ENCODE measurements at regions not wholly inside any gene's neighbourhood (a gene's known extent, or its start where the extent isn't known, plus 50 kb on each side); places are given as distances from the start of the nearest gene placed in this dataset.

DNA sequence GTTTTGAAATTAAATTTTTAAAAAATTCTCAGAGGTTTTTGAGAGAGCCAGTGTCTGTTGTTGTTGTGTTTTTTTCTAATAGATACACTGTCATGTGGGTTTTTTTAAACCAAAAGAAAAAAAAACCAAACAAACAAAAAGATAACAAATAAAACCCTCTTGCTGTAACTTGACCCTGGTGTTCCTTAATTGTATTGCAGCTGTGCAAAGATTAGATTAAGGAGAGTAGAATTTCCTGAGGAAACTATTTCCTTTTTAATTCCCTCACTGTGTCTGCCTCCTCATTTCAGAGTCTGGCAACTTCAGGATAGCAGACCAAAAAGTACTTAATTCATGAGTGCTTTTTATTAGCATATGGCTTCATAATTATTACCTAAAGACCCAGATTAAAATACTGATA is 281.9 kb downstream of the EPM2A start:
- TF ChIP-seq, protein P1, sequence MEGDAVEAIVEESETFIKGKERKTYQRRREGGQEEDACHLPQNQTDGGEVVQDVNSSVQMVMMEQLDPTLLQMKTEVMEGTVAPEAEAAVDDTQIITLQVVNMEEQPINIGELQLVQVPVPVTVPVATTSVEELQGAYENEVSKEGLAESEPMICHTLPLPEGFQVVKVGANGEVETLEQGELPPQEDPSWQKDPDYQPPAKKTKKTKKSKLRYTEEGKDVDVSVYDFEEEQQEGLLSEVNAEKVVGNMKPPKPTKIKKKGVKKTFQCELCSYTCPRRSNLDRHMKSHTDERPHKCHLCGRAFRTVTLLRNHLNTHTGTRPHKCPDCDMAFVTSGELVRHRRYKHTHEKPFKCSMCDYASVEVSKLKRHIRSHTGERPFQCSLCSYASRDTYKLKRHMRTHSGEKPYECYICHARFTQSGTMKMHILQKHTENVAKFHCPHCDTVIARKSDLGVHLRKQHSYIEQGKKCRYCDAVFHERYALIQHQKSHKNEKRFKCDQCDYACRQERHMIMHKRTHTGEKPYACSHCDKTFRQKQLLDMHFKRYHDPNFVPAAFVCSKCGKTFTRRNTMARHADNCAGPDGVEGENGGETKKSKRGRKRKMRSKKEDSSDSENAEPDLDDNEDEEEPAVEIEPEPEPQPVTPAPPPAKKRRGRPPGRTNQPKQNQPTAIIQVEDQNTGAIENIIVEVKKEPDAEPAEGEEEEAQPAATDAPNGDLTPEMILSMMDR (IDR thresholded peaks at IDR 0.05; ENCODE audit: low read length), result no peak
- TF ChIP-seq EZH2 (optimal IDR thresholded peaks at IDR 0.05; ENCODE audit: low read depth, low read length), result no peak
